Transverse colon (tissue), 4 donors: ENCODE measurements at regions not wholly inside any gene's neighbourhood (a gene's known extent, or its start where the extent isn't known, plus 50 kb on each side); places are given as distances from the start of the nearest gene placed in this dataset.

Source experiments
- DNase-seq: peaks from one replicate; pipeline ENCODE4 v3.0.0-alpha.2; 2019
- H3K27ac ChIP-seq, 4 donors: fragments of 200-600 bp; sonication (generic); 2 replicates each; pipeline ENCODE4 v1.5.1; 2016 to 2018; ENCODE audit warnings: inconsistent platforms in 4 of 4
- H3K27me3 ChIP-seq: fragments of 200-600 bp; sonication (generic); 2 replicates; pipeline ENCODE4 v1.5.1; 2017; ENCODE audit warnings: inconsistent platforms
- H3K36me3 ChIP-seq, 4 donors: fragments of 200-600 bp; sonication (generic); 2 replicates each; pipeline ENCODE4 v1.5.1; 2017 to 2019; ENCODE audit warnings: inconsistent platforms in 4 of 4
- H3K4me1 ChIP-seq, 4 donors: fragments of 200-600 bp; sonication (generic); 2 replicates each; pipeline ENCODE4 v1.5.1; 2017 to 2020; ENCODE audit warnings: inconsistent platforms in 4 of 4
- H3K4me3 ChIP-seq, 4 donors: fragments of 200-600 bp; sonication (generic); 1 replicate in 1 of 4; 2 replicates in 3 of 4; pipeline versions ENCODE4 v1.5.1 to v1.6.1; 2017 to 2019; ENCODE audit warnings: inconsistent platforms in 4 of 4
- H3K9me3 ChIP-seq, 2 donors: fragments of 200-600 bp; sonication (generic); 2 replicates each; pipeline ENCODE4 v1.5.1; 2017 to 2019; ENCODE audit warnings: inconsistent platforms in 2 of 2
- CTCF ChIP-seq, 5 experiments: fragments of 200-600 bp in 3 of 5; fragments of 450-650 bp in 2 of 5; sonication (generic) in 3 of 5; IDR thresholded peaks; 1 replicate in 2 of 5; 2 replicates in 3 of 5; pipeline ENCODE4 v1.5.1; 2016 to 2017; ENCODE audit warnings: antibody characterized with exemption in 5 of 5, inconsistent platforms in 3 of 5, mild to moderate bottlenecking in 2 of 5, moderate library complexity in 1 of 5
- EP300 ChIP-seq: sonication (generic); formaldehyde crosslinking; IDR thresholded peaks from one replicate; pipeline ENCODE4 v1.6.1; 2017; ENCODE audit warnings: antibody characterized with exemption, low read depth
- POLR2A ChIP-seq: fragments of 450-650 bp; IDR thresholded peaks from one replicate; pipeline ENCODE4 v1.6.1; 2016; ENCODE audit warnings: antibody characterized with exemption, mild to moderate bottlenecking, moderate library complexity
- POLR2AphosphoS5 ChIP-seq, 3 donors: sonication (generic); formaldehyde crosslinking; IDR thresholded peaks; one replicate each; pipeline ENCODE4 v1.6.1; 2016; ENCODE audit warnings: antibody characterized with exemption in 3 of 3
- WGBS, 2 donors: methylation state at CpG; one replicate each; pipeline ENCODE4 v1.1.5; 2018; ENCODE audit warnings: low coverage in 1 of 2; 5-methylcytosine and 5-hydroxymethylcytosine counted together
- in situ Hi-C, 4 donors: fragments of 200-750 bp; cut with MboI; loops; one replicate each; pipeline versions ENCODE4 v1.15.0 to v1.15.1; 2017; ENCODE audit warnings: low sequenced_read_pairs in 3 of 4, low pct_ligation_motif_present in 1 of 4, low pct_unique_long_range_greater_than_20kb in 1 of 4
- intact Hi-C: fragments of 100-400 bp; cut with DNase I; formaldehyde crosslinking; loops from one replicate; pipeline ENCODE4 v1.15.1; 2023; ENCODE audit warnings: low total_unique reads

GRCh38 chr10:28928484-28928883, 251.2 kb downstream of the BAMBI start:
- in situ Hi-C loops (no loop called here), intact Hi-C loops (no loop called here)
- TF ChIP-seq EP300 (no peak), POLR2AphosphoS5 (IDR thresholded peaks at IDR 0.05) (no peak), POLR2A (no peak), CTCF (IDR thresholded peaks at IDR 0.05) (no peak)
- 62% methylated on average over 2 of the region's 2 CpGs; no CpG with 5 or more reads in 1 of the 2 donors for WGBS, 2 donors
- Histone ChIP-seq H3K27ac (no peak overlapping the region), H3K4me3 (no peak overlapping the region), H3K36me3 (no peaks in the 10 kb centered on the region), H3K9me3 (no peaks in the 10 kb centered on the region), H3K27me3 (no peaks in the 10 kb centered on the region), H3K4me1 (no peaks in the 10 kb centered on the region)
- no peak for DNase-seq

GRCh38 chr10:28929942-28930341, 252.6 kb downstream of the BAMBI start:
- in situ Hi-C loops = no loop called here

DNA sequence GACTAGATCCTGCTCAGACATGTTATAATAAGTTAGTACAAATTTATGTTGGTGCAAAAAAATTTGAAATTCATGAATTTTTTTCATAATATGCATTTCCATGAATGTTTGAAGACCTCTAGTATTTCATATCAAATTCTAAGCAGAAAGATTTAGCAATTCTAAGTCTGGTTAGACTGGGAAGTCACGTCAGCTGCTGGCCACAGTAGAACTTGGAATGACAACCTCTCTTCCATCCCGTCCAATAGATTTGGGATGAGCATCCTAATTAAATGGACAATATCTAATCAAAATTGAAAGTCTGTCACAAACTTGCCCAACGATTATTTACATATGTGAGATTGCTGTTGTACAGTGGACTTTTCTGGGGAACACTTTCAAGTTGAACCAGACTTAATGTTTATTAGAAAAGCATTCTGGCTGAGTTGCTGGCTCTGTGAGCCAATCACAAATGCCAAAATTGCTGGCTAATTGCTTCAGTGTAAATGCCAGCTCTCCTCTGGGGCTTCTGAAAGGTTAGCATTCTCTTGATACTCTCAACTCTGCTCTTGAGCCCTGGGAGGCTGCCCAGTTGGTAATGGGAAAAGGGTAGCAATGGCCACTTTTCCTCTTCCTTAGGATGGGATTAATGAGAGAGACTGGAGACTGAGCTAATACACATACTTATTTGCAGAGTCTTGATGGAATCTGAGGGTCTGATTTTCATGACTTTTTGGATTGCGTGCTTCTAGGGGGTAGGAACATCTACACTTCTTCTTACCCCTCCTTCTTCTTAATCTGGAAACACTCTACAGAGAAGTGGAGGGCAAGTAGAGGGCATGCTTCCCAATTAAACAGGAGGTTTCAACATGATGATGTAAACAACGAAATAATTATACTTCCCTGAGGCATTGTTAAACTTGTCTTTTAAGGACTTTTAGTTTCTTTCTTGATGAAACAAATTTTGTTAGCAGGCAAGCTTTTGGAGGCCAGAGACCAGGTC, 253.5 kb downstream of the BAMBI start:
- no peak for DNase-seq

More at GRCh38 chr10:28929942-28930341, 252.6 kb downstream of the BAMBI start:
- Histone ChIP-seq H3K4me1 (no peaks in the 10 kb centered on the region), H3K27me3 (no peaks in the 10 kb centered on the region), H3K36me3 (no peaks in the 10 kb centered on the region), H3K9me3 (no peaks in the 10 kb centered on the region), H3K4me3 (no peak overlapping the region), H3K27ac (no peak overlapping the region)
- no peak for DNase-seq
- TF ChIP-seq POLR2AphosphoS5 (IDR thresholded peaks at IDR 0.05) = no peak
- TF ChIP-seq POLR2A = no peak
- no peak for TF ChIP-seq EP300
- no peak for TF ChIP-seq CTCF (IDR thresholded peaks at IDR 0.05)
- WGBS, 2 donors = 87 to 89% methylated on average over 3 of the region's 3 CpGs
- intact Hi-C loops = no loop called here

GRCh38 chr10:28935061-28935460, 257.7 kb downstream of the BAMBI start:
- in situ Hi-C loops (no loop called here), intact Hi-C loops (no loop called here)
- H3K4me1 ChIP-seq = no peaks in the 10 kb centered on the region
- DNase-seq = no peak
- no peak overlapping the region for H3K4me3 ChIP-seq
- H3K27ac ChIP-seq = no peak overlapping the region
- H3K27me3 ChIP-seq = no peaks in the 10 kb centered on the region
- 84 to 90% methylated on average over 2 of the region's 2 CpGs for WGBS, 2 donors
- TF ChIP-seq POLR2A = no peak
- H3K9me3 ChIP-seq = no peaks in the 10 kb centered on the region
- no peaks in the 10 kb centered on the region for H3K36me3 ChIP-seq

More for the DNA sequence above, 253.5 kb downstream of the BAMBI start:
- intact Hi-C loops (no loop called here), in situ Hi-C loops (no loop called here)
- Histone ChIP-seq H3K4me1 (no peaks in the 10 kb centered on the region), H3K27me3 (no peaks in the 10 kb centered on the region), H3K36me3 (no peaks in the 10 kb centered on the region), H3K4me3 (no peak overlapping the region), H3K9me3 (no peaks in the 10 kb centered on the region), H3K27ac (no peak overlapping the region)
- 54 to 61% methylated on average over 4 to 5 of the region's 5 CpGs for WGBS, 2 donors
- no peak for TF ChIP-seq POLR2AphosphoS5 (IDR thresholded peaks at IDR 0.05)
- TF ChIP-seq EP300 = no peak
- no peak for TF ChIP-seq CTCF (IDR thresholded peaks at IDR 0.05)
- no peak for TF ChIP-seq POLR2A
